ENCODE measurements at regions not wholly inside any gene's neighbourhood (a gene's known extent, or its start where the extent isn't known, plus 50 kb on each side); places are given as distances from the start of the nearest gene placed in this dataset.

DNA sequence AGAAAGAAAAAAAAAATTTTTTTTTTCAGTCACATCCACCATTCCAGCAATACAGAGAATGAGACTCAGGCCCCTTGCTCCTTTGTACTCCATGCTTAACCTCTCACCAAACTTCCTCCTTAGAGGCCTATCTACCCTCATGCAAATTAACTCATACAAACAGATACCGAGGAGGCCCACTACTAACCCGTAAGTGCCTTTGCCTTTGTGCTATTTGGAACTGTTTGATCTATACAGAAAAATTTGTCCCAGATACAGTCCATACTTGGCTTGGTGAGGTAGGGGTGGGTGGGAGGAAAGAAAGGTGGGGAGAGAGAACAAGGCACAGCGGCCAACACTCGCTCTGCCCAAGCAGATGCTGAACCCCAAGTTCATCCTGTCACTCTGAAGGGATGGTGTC, 87.8 kb upstream of the DUSP5 start:
- no peak for TF ChIP-seq POLR2A (IDR thresholded peaks at IDR 0.05)
- TF ChIP-seq, protein P1, sequence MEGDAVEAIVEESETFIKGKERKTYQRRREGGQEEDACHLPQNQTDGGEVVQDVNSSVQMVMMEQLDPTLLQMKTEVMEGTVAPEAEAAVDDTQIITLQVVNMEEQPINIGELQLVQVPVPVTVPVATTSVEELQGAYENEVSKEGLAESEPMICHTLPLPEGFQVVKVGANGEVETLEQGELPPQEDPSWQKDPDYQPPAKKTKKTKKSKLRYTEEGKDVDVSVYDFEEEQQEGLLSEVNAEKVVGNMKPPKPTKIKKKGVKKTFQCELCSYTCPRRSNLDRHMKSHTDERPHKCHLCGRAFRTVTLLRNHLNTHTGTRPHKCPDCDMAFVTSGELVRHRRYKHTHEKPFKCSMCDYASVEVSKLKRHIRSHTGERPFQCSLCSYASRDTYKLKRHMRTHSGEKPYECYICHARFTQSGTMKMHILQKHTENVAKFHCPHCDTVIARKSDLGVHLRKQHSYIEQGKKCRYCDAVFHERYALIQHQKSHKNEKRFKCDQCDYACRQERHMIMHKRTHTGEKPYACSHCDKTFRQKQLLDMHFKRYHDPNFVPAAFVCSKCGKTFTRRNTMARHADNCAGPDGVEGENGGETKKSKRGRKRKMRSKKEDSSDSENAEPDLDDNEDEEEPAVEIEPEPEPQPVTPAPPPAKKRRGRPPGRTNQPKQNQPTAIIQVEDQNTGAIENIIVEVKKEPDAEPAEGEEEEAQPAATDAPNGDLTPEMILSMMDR (IDR thresholded peaks at IDR 0.05), result no peak
- intact Hi-C loops (cut with DNase I; ENCODE audit: low total_unique reads), result no loop called here
- no peak for DNase-seq (ENCODE audit: low spot score in 2 of 2)
- H3K4me3 ChIP-seq (ENCODE audit: low read depth, poor library complexity, severe bottlenecking), result no peak overlapping the region
- WGBS, 2 donors, result 86 to 87% methylated on average over 4 of the region's 4 CpGs

DNA sequence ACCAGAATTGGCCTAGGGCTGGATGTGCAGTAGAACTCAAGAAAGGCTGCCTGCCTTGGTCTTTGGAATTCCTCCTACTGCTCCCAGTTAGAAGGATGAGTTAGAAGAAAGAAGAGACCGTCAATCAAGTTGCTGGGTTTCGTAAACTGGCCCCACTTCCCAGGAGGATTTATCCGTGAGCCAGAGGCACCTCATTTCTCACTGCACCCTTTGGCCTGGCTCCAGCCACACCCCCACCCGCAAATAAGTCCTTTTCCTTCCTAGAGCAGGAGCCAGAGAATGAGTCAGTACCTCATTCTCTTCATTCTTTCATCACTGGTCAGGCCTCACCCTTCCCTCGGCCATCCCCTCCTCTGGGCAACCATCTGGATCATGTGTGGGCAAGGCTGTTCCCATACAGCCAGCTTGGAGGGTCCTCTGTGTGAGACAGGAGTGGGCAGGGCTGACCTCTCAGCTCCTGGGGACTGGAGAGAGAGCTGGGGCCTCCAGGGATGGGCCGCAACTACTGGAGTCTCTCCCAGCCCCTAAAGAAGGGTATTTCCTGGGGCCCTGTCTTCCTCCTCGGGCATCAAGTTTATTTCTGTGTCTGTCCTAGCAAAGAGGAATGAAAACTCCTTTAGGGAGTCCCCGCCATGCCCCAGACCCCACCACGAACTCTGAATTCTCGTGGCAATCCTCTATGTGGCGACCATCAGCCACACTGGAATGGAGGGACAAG, 87.2 kb upstream of the DUSP5 start:
- no peak overlapping the region for H3K4me3 ChIP-seq (ENCODE audit: low read depth, poor library complexity, severe bottlenecking)
- TF ChIP-seq POLR2A (IDR thresholded peaks at IDR 0.05), result no peak
- TF ChIP-seq, protein P1 (IDR thresholded peaks at IDR 0.05), result no peak
- WGBS, 2 donors, result 54 to 57% methylated on average over 10 to 11 of the region's 11 CpGs
- DNase-seq (ENCODE audit: low spot score in 2 of 2), result no peak
- intact Hi-C loops (cut with DNase I; ENCODE audit: low total_unique reads), result no loop called here

DNA sequence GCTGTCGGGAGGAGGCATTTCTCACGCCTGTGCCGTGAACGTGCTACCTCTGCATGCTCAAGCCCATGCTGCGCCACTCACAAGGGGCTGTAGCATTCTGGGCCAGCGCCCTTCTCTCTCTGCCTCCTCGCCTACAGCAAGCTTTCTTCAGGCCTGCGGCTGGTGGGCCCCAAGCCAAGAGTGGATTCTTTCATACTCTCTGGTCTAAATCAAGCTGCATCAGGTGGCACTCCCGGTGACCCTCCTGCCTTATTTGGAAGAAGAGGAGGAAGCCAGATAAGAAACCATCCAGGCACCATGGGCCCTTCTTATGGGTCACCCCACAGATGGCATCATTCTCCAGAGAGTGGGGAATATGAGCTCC, 86.7 kb upstream of the DUSP5 start:
- DNase-seq (ENCODE audit: low spot score in 2 of 2), result no peak
- TF ChIP-seq POLR2A (IDR thresholded peaks at IDR 0.05), result no peak
- TF ChIP-seq, protein P1 (IDR thresholded peaks at IDR 0.05), result no peak
- 84 to 86% methylated on average over 9 of the region's 9 CpGs for WGBS, 2 donors
- no peak overlapping the region for H3K4me3 ChIP-seq (ENCODE audit: low read depth, poor library complexity, severe bottlenecking)
- intact Hi-C loops (cut with DNase I; ENCODE audit: low total_unique reads), result no loop called here

DNA sequence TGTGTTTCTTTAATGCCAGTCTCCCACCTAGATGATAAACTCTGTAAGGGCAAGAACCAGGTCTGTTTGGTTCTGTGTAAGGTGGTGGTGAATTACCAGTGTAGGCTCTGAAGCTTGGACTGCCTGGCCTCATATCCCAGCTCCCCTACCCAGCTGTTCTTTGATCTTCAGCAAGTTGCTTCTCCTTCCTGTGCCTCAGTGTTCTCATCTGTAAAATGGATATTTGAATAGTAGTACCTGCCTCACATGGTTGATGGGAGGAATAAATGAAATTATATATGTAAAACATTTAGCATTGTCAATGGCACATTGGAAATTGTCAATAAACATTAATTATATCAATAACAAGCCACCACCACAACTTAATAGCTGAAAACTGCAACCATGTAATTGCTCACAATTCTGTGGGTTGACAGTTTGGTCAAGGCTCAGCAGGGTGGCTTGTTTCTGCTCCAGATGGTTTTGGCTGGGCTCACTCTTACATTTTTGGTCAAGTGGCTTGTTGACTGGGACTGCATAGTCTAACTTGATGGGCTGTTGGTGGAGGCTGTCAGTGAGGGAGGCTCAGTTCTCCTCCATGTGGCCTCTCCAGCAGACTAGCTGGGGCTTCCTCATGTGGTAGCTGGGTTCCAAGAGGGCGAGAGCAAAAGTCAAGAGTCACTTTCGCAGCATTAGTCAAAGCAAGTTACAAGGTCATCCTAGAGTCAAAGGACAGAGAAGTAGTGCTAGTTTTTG, 84.5 kb upstream of the DUSP5 start:
- H3K4me3 ChIP-seq (ENCODE audit: low read depth, poor library complexity, severe bottlenecking), result no peak overlapping the region
- no peak for DNase-seq (ENCODE audit: low spot score in 2 of 2)
- 85 to 97% methylated on average over 2 of the region's 2 CpGs for WGBS, 2 donors
- intact Hi-C loops (cut with DNase I; ENCODE audit: low total_unique reads), result no loop called here
- TF ChIP-seq, protein P1 (IDR thresholded peaks at IDR 0.05), result no peak
- no peak for TF ChIP-seq POLR2A (IDR thresholded peaks at IDR 0.05)

DNA sequence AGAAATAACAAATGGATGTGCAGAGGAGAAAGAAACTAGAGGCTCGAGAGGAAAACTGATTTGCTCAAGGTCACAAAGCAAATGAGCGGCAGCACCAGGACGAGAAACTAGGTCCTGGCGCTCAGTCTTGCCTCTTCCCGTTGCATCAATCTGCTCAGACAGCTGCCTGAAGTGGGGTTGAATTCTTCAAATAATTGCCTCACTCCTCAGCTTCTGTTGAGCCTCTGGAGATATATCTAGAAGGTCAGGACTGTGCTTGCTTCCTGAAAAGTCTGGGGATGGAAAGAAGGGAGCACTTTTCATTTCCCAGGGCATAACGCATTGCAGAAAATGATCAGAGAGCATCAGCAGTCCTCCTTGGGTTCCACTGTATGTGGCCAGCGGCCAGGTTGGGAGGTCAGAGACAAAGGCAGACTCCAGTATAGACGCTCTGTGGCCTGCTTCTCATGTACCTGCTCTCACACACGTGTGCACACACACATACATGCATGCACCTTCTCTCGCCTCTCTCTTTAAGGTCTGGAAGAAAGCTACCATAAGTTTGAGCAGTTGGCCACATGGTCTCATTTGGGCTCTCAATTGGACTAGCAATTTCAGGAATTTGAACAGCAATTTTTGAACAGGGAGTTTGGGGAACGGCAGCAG, 83.7 kb upstream of the DUSP5 start:
- intact Hi-C loops (cut with DNase I; ENCODE audit: low total_unique reads), result no loop called here

More for the DNA sequence above, 83.7 kb upstream of the DUSP5 start:
- TF ChIP-seq POLR2A (IDR thresholded peaks at IDR 0.05), result no peak
- TF ChIP-seq, protein P1 (IDR thresholded peaks at IDR 0.05), result no peak
- no peak overlapping the region for H3K4me3 ChIP-seq (ENCODE audit: low read depth, poor library complexity, severe bottlenecking)
- WGBS, 2 donors, result 83 to 88% methylated on average over 11 of the region's 11 CpGs
- no peak for DNase-seq (ENCODE audit: low spot score in 2 of 2)
